ENCODE measurements at regions not wholly inside any gene's neighbourhood (a gene's known extent, or its start where the extent isn't known, plus 50 kb on each side); places are given as distances from the start of the nearest gene placed in this dataset.

GRCh38 chr12:77591959-77592743 is 238.5 kb upstream of the NAV3 start:
- H3K9ac ChIP-seq (ENCODE audit: extremely low read depth, insufficient read length, low read length): no peak overlapping the region
- no peak overlapping the region for H3K4me3 Mint-ChIP-seq
- H3K14ac ChIP-seq (ENCODE audit: insufficient read depth, low read length): no peak overlapping the region
- H3K56ac ChIP-seq (ENCODE audit: insufficient read length, low read depth, low read length): no peak overlapping the region
- no peaks in the 10 kb centered on the region for H3K9me3 ChIP-seq (ENCODE audit: control insufficient read depth, low read depth, low read length)
- H4K20me1 ChIP-seq (ENCODE audit: control insufficient read depth, insufficient read depth, insufficient read length): no peaks in the 10 kb centered on the region
- H3K27me3 Mint-ChIP-seq (ENCODE audit: low read depth): no peaks in the 10 kb centered on the region
- H2BK12ac ChIP-seq (ENCODE audit: insufficient read length, low read depth, low read length): no peak overlapping the region
- no peaks in the 10 kb centered on the region for H3K79me1 ChIP-seq (ENCODE audit: insufficient read depth, low read depth, low read length, poor library complexity, severe bottlenecking)
- no peak overlapping the region for H3K27ac ChIP-seq (ENCODE audit: insufficient read length, low read depth, low read length)
- no peak overlapping the region for H3K4me2 ChIP-seq (ENCODE audit: insufficient read depth, insufficient read length, low read length)
- DNase-seq: peak; percentile 33
- H4K8ac ChIP-seq (replicated peaks; ENCODE audit: insufficient read length, low read depth, low read length): no peak overlapping the region
- no peak overlapping the region for H2BK20ac ChIP-seq (ENCODE audit: low read depth, low read length, poor library complexity, severe bottlenecking)
- no peaks in the 10 kb centered on the region for H3K36me3 Mint-ChIP-seq (ENCODE audit: insufficient read depth in 1 of 3, low read depth in 3 of 3)
- no peak overlapping the region for H3K18ac ChIP-seq (ENCODE audit: insufficient read length, low read depth, low read length)
- no peak overlapping the region for H3T11ph ChIP-seq (ENCODE audit: low read length)
- no peak overlapping the region for H3K4ac ChIP-seq (ENCODE audit: low read depth, low read length)
- no CpG with 5 or more reads among the region's 9 CpGs for WGBS (ENCODE audit: extremely low coverage, insufficient read length, low lambda C conversion rate)
- H3K79me2 ChIP-seq (ENCODE audit: insufficient read depth, low read length): no peaks in the 10 kb centered on the region
- H2AK5ac ChIP-seq (ENCODE audit: insufficient read length, low read length): no peak overlapping the region
- no peak overlapping the region for H3K23ac ChIP-seq (ENCODE audit: insufficient read length, low read depth, low read length)
- H3K4me1 Mint-ChIP-seq: peaks cover 0 to 4% of the 10 kb centered on the region in 2 experiments; a peak in 1 of 4 replicates
- H2AFZ ChIP-seq (ENCODE audit: low read length): no peak overlapping the region
- H4K91ac ChIP-seq (ENCODE audit: insufficient read length, low read depth, low read length): no peak overlapping the region
- H2BK5ac ChIP-seq (ENCODE audit: insufficient read length, low read length): no peak overlapping the region
- H3K9me3 Mint-ChIP-seq: no peaks in the 10 kb centered on the region
- H3K23me2 ChIP-seq (ENCODE audit: insufficient read length, low read depth, low read length, poor library complexity, severe bottlenecking): no peaks in the 10 kb centered on the region
- no peak overlapping the region for H4K5ac ChIP-seq (ENCODE audit: insufficient read length, low read depth, low read length)
- no peak overlapping the region for H3K27ac Mint-ChIP-seq
- H2BK120ac ChIP-seq (ENCODE audit: low read depth, low read length, poor library complexity, severe bottlenecking): no peak overlapping the region
- H2BK15ac ChIP-seq (ENCODE audit: low read depth, low read length): no peak overlapping the region
- no peaks in the 10 kb centered on the region for H3K4me1 ChIP-seq (ENCODE audit: insufficient read depth, low read length)
- no peaks in the 10 kb centered on the region for H3K27me3 ChIP-seq (ENCODE audit: insufficient read depth, low read length)
- no peak for TF ChIP-seq CTCF (conservative IDR thresholded peaks at IDR 0.05)
